Sigmoid colon (tissue), 4 donors: ENCODE measurements at regions not wholly inside any gene's neighbourhood (a gene's known extent, or its start where the extent isn't known, plus 50 kb on each side); places are given as distances from the start of the nearest gene placed in this dataset.

ENCODE experiments used
- EP300 ChIP-seq, 4 donors: sonication (generic); formaldehyde crosslinking; IDR thresholded peaks; one replicate each; pipeline ENCODE4 v1.6.1; 2017; ENCODE audit warnings: antibody characterized with exemption in 4 of 4
- POLR2A ChIP-seq, 2 donors: fragments of 450-650 bp; IDR thresholded peaks; one replicate each; pipeline ENCODE4 v1.6.1; 2016; ENCODE audit warnings: antibody characterized with exemption in 2 of 2, mild to moderate bottlenecking in 2 of 2, moderate library complexity in 2 of 2
- TF ChIP-seq, protein P1 (sequence below), 4 experiments: fragments of 450-650 bp in 3 of 4; fragments of 200-600 bp in 1 of 4; IDR thresholded peaks; one replicate each; pipeline ENCODE4 v1.5.1; 2016 to 2019; ENCODE audit warnings: antibody characterized with exemption in 4 of 4, mild to moderate bottlenecking in 3 of 4, moderate library complexity in 2 of 4

DNA sequence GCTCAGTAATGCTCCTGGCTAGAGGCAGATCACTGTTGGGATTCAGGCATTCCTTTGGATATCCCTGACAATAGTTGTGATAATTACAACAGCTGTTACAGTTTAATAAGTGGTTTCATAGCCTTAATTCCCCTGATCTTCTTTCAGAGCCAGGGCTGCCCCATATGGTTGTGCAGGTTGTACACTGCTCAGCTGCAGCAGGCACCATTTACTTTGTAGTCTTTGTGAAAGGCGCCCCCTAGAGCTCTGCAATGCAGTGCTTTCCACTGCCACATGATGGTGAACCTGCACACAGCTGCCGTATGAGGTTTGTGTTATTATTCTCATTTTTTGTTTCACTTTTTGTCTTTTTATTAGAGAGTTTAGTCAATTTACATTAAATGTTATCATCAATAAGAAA lies 239.1 kb downstream of the KCNS3 start:
- no peak for TF ChIP-seq POLR2A (IDR thresholded peaks at IDR 0.05)
- TF ChIP-seq, protein P1, sequence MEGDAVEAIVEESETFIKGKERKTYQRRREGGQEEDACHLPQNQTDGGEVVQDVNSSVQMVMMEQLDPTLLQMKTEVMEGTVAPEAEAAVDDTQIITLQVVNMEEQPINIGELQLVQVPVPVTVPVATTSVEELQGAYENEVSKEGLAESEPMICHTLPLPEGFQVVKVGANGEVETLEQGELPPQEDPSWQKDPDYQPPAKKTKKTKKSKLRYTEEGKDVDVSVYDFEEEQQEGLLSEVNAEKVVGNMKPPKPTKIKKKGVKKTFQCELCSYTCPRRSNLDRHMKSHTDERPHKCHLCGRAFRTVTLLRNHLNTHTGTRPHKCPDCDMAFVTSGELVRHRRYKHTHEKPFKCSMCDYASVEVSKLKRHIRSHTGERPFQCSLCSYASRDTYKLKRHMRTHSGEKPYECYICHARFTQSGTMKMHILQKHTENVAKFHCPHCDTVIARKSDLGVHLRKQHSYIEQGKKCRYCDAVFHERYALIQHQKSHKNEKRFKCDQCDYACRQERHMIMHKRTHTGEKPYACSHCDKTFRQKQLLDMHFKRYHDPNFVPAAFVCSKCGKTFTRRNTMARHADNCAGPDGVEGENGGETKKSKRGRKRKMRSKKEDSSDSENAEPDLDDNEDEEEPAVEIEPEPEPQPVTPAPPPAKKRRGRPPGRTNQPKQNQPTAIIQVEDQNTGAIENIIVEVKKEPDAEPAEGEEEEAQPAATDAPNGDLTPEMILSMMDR (IDR thresholded peaks at IDR 0.05): peak in 2 of 4 experiments; percentile 26 to 31
- no peak for TF ChIP-seq EP300 (IDR thresholded peaks at IDR 0.05)
